Transverse colon (tissue), 3 donors: ENCODE measurements at regions not wholly inside any gene's neighbourhood (a gene's known extent, or its start where the extent isn't known, plus 50 kb on each side); places are given as distances from the start of the nearest gene placed in this dataset.

ENCODE experiments used
- POLR2A ChIP-seq: fragments of 450-650 bp; IDR thresholded peaks from one replicate; pipeline ENCODE4 v1.6.1; 2016; ENCODE audit warnings: antibody characterized with exemption, mild to moderate bottlenecking, moderate library complexity
- POLR2AphosphoS5 ChIP-seq, 3 donors: sonication (generic); formaldehyde crosslinking; IDR thresholded peaks; one replicate each; pipeline ENCODE4 v1.6.1; 2016; ENCODE audit warnings: antibody characterized with exemption in 3 of 3

DNA sequence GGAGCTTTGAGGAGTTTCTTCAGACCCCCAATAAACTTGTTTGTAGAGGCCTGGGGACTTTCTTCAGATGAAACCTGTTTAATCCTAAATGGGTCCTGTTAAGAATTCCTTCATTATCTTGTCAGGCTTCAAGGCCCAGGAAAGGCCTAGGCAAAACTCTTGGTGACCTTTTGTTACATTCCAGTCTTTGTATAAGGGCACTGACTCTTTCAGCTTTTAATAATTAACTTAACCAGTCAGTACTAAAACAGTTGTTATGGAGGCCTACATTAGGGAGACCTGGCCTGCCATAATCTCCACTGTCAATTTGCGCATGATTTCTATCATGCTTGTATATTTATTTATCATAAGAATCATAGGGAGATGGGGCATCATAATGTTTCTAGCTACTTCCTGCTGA, 110.2 kb downstream of the FCRL5 start:
- TF ChIP-seq POLR2A (no peak), POLR2AphosphoS5 (IDR thresholded peaks at IDR 0.05) (no peak)
